T-helper 2 cell (primary cell): ENCODE measurements at regions not wholly inside any gene's neighbourhood (a gene's known extent, or its start where the extent isn't known, plus 50 kb on each side); places are given as distances from the start of the nearest gene placed in this dataset.

Experiments used
- DNase-seq, 5 experiments: peaks; one replicate each; pipeline versions ENCODE4 v3.0.0 to v3.0.0-alpha.2; 2012 to 2022

- DNase-seq, result no peak
Observed at GRCh38 chr11:119473901-119474681, 51.1 kb upstream of the THY1 start.

GRCh38 chr11:119473226-119473625 lies 50.3 kb upstream of the THY1 start:
- no peak for DNase-seq

- no peak for DNase-seq
Observed at GRCh38 chr11:119472856-119473222, 49.9 kb upstream of the THY1 start.
